DND-41 (cell line): ENCODE measurements at regions not wholly inside any gene's neighbourhood (a gene's known extent, or its start where the extent isn't known, plus 50 kb on each side); places are given as distances from the start of the nearest gene placed in this dataset.

Experiments used
- ATAC-seq: fragments of 200-7000 bp; cut with Tn5 transposase; 3 replicates; pipeline ENCODE4 v1.9.1; 2021; ENCODE audit warnings: low read depth; ENCODE audit not compliant: insufficient read depth
- DNase-seq: peaks from one replicate; pipeline ENCODE4 v3.0.0-alpha.2; 2020
- H2AFZ ChIP-seq: 2 replicates; pipeline ENCODE4 v1.6.0; 2012; ENCODE audit warnings: low read depth, low read length
- H3K27ac ChIP-seq: 2 replicates; pipeline ENCODE4 v1.5.1; 2012; ENCODE audit warnings: low read length, inconsistent platforms
- H3K27me3 ChIP-seq: fragments of 200-600 bp; sonication (generic); 2 replicates; pipeline ENCODE4 v1.6.0; 2012; ENCODE audit warnings: low read length, mild to moderate bottlenecking, inconsistent platforms; ENCODE audit not compliant: insufficient read depth, poor library complexity
- H3K36me3 ChIP-seq: 2 replicates; pipeline ENCODE4 v1.5.1; 2012; ENCODE audit warnings: low read length, inconsistent platforms; ENCODE audit not compliant: insufficient read depth
- H3K4me1 ChIP-seq: 2 replicates; pipeline ENCODE4 v1.5.1; 2012; ENCODE audit warnings: mild to moderate bottlenecking, low read length; ENCODE audit not compliant: insufficient read depth
- H3K4me2 ChIP-seq: 2 replicates; pipeline ENCODE4 v1.6.0; 2012; ENCODE audit warnings: mild to moderate bottlenecking, moderate library complexity, low read length, inconsistent platforms; ENCODE audit not compliant: insufficient read depth
- H3K4me3 ChIP-seq, 2 experiments: fragments of 200-600 bp in 1 of 2; shearing (Covaris generic) in 1 of 2; 2 replicates each; pipeline ENCODE4 v1.5.1; 2012 to 2016; ENCODE audit warnings: inconsistent platforms in 2 of 2, low read length in 2 of 2, mild to moderate bottlenecking in 2 of 2, low read depth in 1 of 2, moderate library complexity in 1 of 2
- H3K79me2 ChIP-seq: 2 replicates; pipeline ENCODE4 v1.6.0; 2012; ENCODE audit warnings: low read length, inconsistent platforms; ENCODE audit not compliant: insufficient read depth
- H3K9ac ChIP-seq: 2 replicates; pipeline ENCODE4 v1.6.0; 2012; ENCODE audit warnings: low read depth, mild to moderate bottlenecking, inconsistent platforms, low read length, moderate library complexity
- H3K9me3 ChIP-seq: 2 replicates; pipeline ENCODE4 v1.5.1; 2012; ENCODE audit warnings: low read length, moderate library complexity, mild to moderate bottlenecking, inconsistent platforms; ENCODE audit not compliant: insufficient read depth, severe bottlenecking
- H4K20me1 ChIP-seq: 2 replicates; pipeline ENCODE4 v1.6.0; 2012; ENCODE audit warnings: low read length; ENCODE audit not compliant: insufficient read depth
- EZH2 ChIP-seq: IDR thresholded peaks from 3 replicates; pipeline ENCODE4 v1.6.1; 2012; ENCODE audit warnings: borderline replicate concordance, low read depth, mild to moderate bottlenecking, moderate library complexity, low read length, inconsistent platforms; ENCODE audit not compliant: severe bottlenecking
- TF ChIP-seq, protein P1 (sequence below): IDR thresholded peaks from 2 replicates; pipeline ENCODE4 v1.5.1; 2012; ENCODE audit warnings: borderline replicate concordance, low read length, moderate library complexity, mild to moderate bottlenecking; ENCODE audit not compliant: poor library complexity, severe bottlenecking; ENCODE audit errors: extremely low read depth

DNA sequence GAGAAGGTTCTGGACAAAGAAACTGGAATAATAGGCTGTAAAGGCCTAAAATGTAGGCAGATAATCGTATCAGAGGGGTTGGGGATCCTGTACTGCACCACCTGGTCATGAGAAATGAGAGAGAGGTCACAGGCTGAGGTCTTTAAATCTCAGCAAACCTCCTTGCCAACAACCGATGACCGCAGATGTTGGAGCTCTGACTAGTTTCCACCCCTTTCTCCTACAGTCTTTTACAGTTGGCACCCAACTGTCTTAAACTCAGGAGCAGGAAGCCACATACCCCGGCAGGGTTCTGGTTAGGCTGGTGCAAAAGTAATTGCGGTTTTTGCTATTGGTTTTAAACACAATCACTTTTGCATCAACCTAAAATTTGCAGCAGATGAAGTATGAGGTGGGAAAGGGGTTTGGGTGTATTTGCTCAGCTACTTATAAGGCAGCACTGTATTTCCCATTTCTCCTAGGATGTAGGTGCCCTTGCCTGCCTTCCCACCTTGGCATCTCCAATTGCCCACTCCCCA lies 261.8 kb upstream of the MYOCD start:
- ATAC-seq: no peak
- no peak overlapping the region for H3K4me2 ChIP-seq

DNA sequence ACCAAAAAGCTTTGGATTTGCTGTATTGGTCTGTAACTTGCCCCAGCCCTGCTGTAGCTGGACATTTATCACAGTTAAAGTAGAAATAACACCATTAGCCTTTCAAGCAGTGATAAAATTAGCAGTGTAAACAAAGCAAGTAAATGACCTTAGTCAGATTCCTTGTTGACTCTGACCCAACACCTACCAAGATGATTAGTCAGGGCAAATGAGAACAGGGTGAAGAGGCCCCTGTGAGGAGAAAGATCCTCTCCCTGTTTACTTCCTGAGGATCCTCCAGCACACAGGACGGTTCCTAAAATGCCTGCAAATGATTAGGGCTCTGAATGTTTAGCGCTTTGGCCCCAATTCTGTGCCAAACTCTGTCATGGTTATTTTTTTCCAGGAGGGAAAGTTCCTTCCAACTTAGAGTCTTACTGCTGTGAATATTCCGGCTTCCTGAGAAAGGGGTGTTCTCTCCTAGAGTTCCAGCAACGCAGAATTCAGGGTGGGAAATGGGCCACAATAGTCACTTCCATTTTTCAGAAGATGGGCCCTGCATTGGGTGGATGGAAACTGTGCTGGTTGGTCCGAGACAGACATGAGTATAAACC lies 259.0 kb upstream of the MYOCD start:
- TF ChIP-seq, protein P1, sequence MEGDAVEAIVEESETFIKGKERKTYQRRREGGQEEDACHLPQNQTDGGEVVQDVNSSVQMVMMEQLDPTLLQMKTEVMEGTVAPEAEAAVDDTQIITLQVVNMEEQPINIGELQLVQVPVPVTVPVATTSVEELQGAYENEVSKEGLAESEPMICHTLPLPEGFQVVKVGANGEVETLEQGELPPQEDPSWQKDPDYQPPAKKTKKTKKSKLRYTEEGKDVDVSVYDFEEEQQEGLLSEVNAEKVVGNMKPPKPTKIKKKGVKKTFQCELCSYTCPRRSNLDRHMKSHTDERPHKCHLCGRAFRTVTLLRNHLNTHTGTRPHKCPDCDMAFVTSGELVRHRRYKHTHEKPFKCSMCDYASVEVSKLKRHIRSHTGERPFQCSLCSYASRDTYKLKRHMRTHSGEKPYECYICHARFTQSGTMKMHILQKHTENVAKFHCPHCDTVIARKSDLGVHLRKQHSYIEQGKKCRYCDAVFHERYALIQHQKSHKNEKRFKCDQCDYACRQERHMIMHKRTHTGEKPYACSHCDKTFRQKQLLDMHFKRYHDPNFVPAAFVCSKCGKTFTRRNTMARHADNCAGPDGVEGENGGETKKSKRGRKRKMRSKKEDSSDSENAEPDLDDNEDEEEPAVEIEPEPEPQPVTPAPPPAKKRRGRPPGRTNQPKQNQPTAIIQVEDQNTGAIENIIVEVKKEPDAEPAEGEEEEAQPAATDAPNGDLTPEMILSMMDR: no peak
- TF ChIP-seq EZH2: no peak
- H3K27me3 ChIP-seq: no peaks in the 10 kb centered on the region
- no peak for DNase-seq
- no peak overlapping the region for H2AFZ ChIP-seq
- no peaks in the 10 kb centered on the region for H3K4me1 ChIP-seq
- no peak overlapping the region for H3K27ac ChIP-seq
- no peaks in the 10 kb centered on the region for H3K9me3 ChIP-seq
- no peaks in the 10 kb centered on the region for H3K36me3 ChIP-seq
- no peak overlapping the region for H3K4me2 ChIP-seq
- no peak overlapping the region for H3K4me3 ChIP-seq
- ATAC-seq: no peak
- H3K9ac ChIP-seq: no peak overlapping the region
- H3K79me2 ChIP-seq: no peaks in the 10 kb centered on the region
- no peaks in the 10 kb centered on the region for H4K20me1 ChIP-seq

More for the DNA sequence above, 261.8 kb upstream of the MYOCD start:
- TF ChIP-seq EZH2: no peak
- TF ChIP-seq, protein P1: no peak
- H3K4me1 ChIP-seq: no peaks in the 10 kb centered on the region
- no peak overlapping the region for H2AFZ ChIP-seq
- H3K36me3 ChIP-seq: no peaks in the 10 kb centered on the region
- H3K4me3 ChIP-seq: no peak overlapping the region
- H3K79me2 ChIP-seq: no peaks in the 10 kb centered on the region
- no peak for DNase-seq
- no peaks in the 10 kb centered on the region for H3K27me3 ChIP-seq
- H3K9me3 ChIP-seq: no peaks in the 10 kb centered on the region
- H3K27ac ChIP-seq: no peak overlapping the region
- no peaks in the 10 kb centered on the region for H4K20me1 ChIP-seq
- H3K9ac ChIP-seq: no peak overlapping the region

GRCh38 chr17:12407495-12408252 lies 258.0 kb upstream of the MYOCD start:
- Histone ChIP-seq H3K9me3 (no peaks in the 10 kb centered on the region), H3K4me3 (no peak overlapping the region), H3K79me2 (no peaks in the 10 kb centered on the region), H4K20me1 (no peaks in the 10 kb centered on the region), H3K4me2 (no peak overlapping the region), H3K27ac (no peak overlapping the region), H3K9ac (no peak overlapping the region), H3K36me3 (no peaks in the 10 kb centered on the region), H2AFZ (no peak overlapping the region), H3K27me3 (no peaks in the 10 kb centered on the region), H3K4me1 (no peaks in the 10 kb centered on the region)
- ATAC-seq (no peak), DNase-seq (no peak)
- TF ChIP-seq, protein P1: no peak
- TF ChIP-seq EZH2: no peak
